Vagina (tissue), 2 donors: ENCODE measurements at regions not wholly inside any gene's neighbourhood (a gene's known extent, or its start where the extent isn't known, plus 50 kb on each side); places are given as distances from the start of the nearest gene placed in this dataset.
"Not testable (repeated sequence)": the region's sequence is repeated elsewhere in the genome, so short reads cannot be mapped to it uniquely, and the experiment has no call there.

Experiments used
- CTCF ChIP-seq, 3 experiments: fragments of 450-650 bp in 2 of 3; fragments of 200-600 bp in 1 of 3; sonication (generic) in 1 of 3; IDR thresholded peaks; one replicate each; pipeline ENCODE4 v1.5.1; 2017 to 2019; ENCODE audit warnings: antibody characterized with exemption in 3 of 3, mild to moderate bottlenecking in 2 of 3, moderate library complexity in 2 of 3
- POLR2AphosphoS5 ChIP-seq, 2 donors: sonication (generic); formaldehyde crosslinking; IDR thresholded peaks; one replicate each; pipeline ENCODE4 v1.9.0; 2017; ENCODE audit warnings: antibody characterized with exemption in 2 of 2, mild to moderate bottlenecking in 2 of 2, low read depth in 1 of 2; ENCODE audit not compliant: insufficient read depth in 1 of 2

- TF ChIP-seq CTCF (IDR thresholded peaks at IDR 0.05); POLR2AphosphoS5 (IDR thresholded peaks at IDR 0.05; ENCODE audit: insufficient read depth in 1 of 2, low read depth in 1 of 2): not testable (repeated sequence)
These were observed 96.2 kb upstream of the VKORC1L1 start for GRCh38 chr7:65776677-65777076.
